ENCODE measurements at regions not wholly inside any gene's neighbourhood (a gene's known extent, or its start where the extent isn't known, plus 50 kb on each side); places are given as distances from the start of the nearest gene placed in this dataset.

DNA sequence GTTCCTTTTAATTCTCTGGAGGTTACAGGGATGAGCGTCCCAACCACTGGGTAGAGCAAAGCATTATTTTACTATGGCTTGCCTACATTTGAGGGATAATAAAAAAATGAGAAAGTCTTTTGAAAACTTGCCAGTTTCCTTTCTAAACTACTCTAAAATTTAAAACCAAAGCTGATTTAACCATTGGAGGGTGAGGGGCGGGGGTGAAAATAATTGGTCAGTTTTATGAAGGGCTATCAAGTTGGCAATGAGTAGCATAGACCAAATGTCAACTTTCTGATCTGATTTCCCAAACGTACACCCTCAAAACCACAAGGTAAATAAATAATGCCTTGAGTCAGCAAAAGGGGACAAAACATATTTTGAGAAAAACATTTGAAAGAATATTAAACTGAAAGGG, 85.7 kb upstream of the STK17B start:
- TF ChIP-seq, protein P1, sequence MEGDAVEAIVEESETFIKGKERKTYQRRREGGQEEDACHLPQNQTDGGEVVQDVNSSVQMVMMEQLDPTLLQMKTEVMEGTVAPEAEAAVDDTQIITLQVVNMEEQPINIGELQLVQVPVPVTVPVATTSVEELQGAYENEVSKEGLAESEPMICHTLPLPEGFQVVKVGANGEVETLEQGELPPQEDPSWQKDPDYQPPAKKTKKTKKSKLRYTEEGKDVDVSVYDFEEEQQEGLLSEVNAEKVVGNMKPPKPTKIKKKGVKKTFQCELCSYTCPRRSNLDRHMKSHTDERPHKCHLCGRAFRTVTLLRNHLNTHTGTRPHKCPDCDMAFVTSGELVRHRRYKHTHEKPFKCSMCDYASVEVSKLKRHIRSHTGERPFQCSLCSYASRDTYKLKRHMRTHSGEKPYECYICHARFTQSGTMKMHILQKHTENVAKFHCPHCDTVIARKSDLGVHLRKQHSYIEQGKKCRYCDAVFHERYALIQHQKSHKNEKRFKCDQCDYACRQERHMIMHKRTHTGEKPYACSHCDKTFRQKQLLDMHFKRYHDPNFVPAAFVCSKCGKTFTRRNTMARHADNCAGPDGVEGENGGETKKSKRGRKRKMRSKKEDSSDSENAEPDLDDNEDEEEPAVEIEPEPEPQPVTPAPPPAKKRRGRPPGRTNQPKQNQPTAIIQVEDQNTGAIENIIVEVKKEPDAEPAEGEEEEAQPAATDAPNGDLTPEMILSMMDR (IDR thresholded peaks at IDR 0.05) = no peak
- TF ChIP-seq POLR2A (IDR thresholded peaks at IDR 0.05) = no peak
- no peak for TF ChIP-seq EP300 (IDR thresholded peaks at IDR 0.05; ENCODE audit: low read depth)

Data from transverse colon (tissue), 3 donors.